ENCODE measurements at regions not wholly inside any gene's neighbourhood (a gene's known extent, or its start where the extent isn't known, plus 50 kb on each side); places are given as distances from the start of the nearest gene placed in this dataset.

- peak; percentile 8 for DNase-seq
These were observed 576.5 kb upstream of the ARGLU1 start for GRCh38 chr13:107144432-107144831.

- no peak for DNase-seq
These were observed 573.8 kb upstream of the ARGLU1 start for GRCh38 chr13:107141767-107142166.

- DNase-seq: no peak
These were observed 571.1 kb upstream of the ARGLU1 start for GRCh38 chr13:107139006-107139405.

GRCh38 chr13:107138486-107138885, 570.5 kb upstream of the ARGLU1 start:
- DNase-seq: peak; percentile 14

- no peak for DNase-seq
These were observed 566.0 kb upstream of the ARGLU1 start for GRCh38 chr13:107133950-107134349.

GRCh38 chr13:107130566-107130965, 562.6 kb upstream of the ARGLU1 start:
- no peak for DNase-seq

- no peak for DNase-seq
These were observed 556.8 kb upstream of the ARGLU1 start for GRCh38 chr13:107124730-107125129.

GRCh38 chr13:107124129-107124718, 556.3 kb upstream of the ARGLU1 start:
- peak; percentile 28 for DNase-seq

- no peak for DNase-seq
These were observed 553.9 kb upstream of the ARGLU1 start for GRCh38 chr13:107121793-107122192.

GRCh38 chr13:107119989-107120881, 552.3 kb upstream of the ARGLU1 start:
- DNase-seq: no peak

- no peak for DNase-seq
These were observed 550.6 kb upstream of the ARGLU1 start for GRCh38 chr13:107118506-107118905.

GRCh38 chr13:107117327-107118012, 549.5 kb upstream of the ARGLU1 start:
- peak; percentile 27 for DNase-seq

GRCh38 chr13:107113387-107113786, 545.5 kb upstream of the ARGLU1 start:
- DNase-seq: no peak

- DNase-seq: no peak
These were observed 543.3 kb upstream of the ARGLU1 start for GRCh38 chr13:107111248-107111647.

GRCh38 chr13:107104631-107105030, 536.7 kb upstream of the ARGLU1 start:
- DNase-seq: peak; percentile 46

GRCh38 chr13:107102676-107103075, 534.7 kb upstream of the ARGLU1 start:
- DNase-seq: no peak

GRCh38 chr13:107099661-107100060, 531.7 kb upstream of the ARGLU1 start:
- peak; percentile 85 for DNase-seq

- DNase-seq: peak; percentile 7
These were observed 530.0 kb upstream of the ARGLU1 start for GRCh38 chr13:107097916-107098315.

- no peak for DNase-seq
These were observed 527.9 kb upstream of the ARGLU1 start for GRCh38 chr13:107095876-107096275.

GRCh38 chr13:107091861-107092260, 523.9 kb upstream of the ARGLU1 start:
- no peak for DNase-seq

- no peak for DNase-seq
These were observed 523.5 kb upstream of the ARGLU1 start for GRCh38 chr13:107091428-107091827.

- DNase-seq: no peak
These were observed 520.1 kb upstream of the ARGLU1 start for GRCh38 chr13:107088061-107088460.

- DNase-seq: no peak
These were observed 511.6 kb upstream of the ARGLU1 start for GRCh38 chr13:107079423-107080049.

Measured in fibroblast of skin of right biceps (primary cell).